ENCODE measurements at regions not wholly inside any gene's neighbourhood (a gene's known extent, or its start where the extent isn't known, plus 50 kb on each side); places are given as distances from the start of the nearest gene placed in this dataset.

- TF ChIP-seq ARNTL (CRISPR knock-in tag; IDR thresholded peaks at IDR 0.05; ENCODE audit: borderline replicate concordance, low read depth) (no peak), ZFP30 (CRISPR knock-in tag; IDR thresholded peaks at IDR 0.05) (no peak), PATZ1 (CRISPR knock-in tag; IDR thresholded peaks at IDR 0.05; ENCODE audit: borderline replicate concordance) (no peak), GLIS3 (CRISPR knock-in tag; IDR thresholded peaks at IDR 0.05) (no peak), OSR1 (CRISPR knock-in tag; IDR thresholded peaks at IDR 0.05) (no peak), ZFP3 (CRISPR knock-in tag; IDR thresholded peaks at IDR 0.05) (no peak), PPARA (CRISPR knock-in tag; IDR thresholded peaks at IDR 0.05; ENCODE audit: borderline replicate concordance) (no peak), ZNF565 (CRISPR knock-in tag; conservative IDR thresholded peaks at IDR 0.05; ENCODE audit: low read depth) (no peak), CREB5 (CRISPR knock-in tag; IDR thresholded peaks at IDR 0.05; ENCODE audit: low read depth) (no peak), POU6F1 (CRISPR knock-in tag; IDR thresholded peaks at IDR 0.05; ENCODE audit: borderline replicate concordance, low read depth) (no peak), BACH2 (CRISPR knock-in tag; IDR thresholded peaks at IDR 0.05; ENCODE audit: borderline replicate concordance) (no peak), ISL1 (CRISPR knock-in tag; IDR thresholded peaks at IDR 0.05) (no peak), TOX (CRISPR knock-in tag; IDR thresholded peaks at IDR 0.05; ENCODE audit: borderline replicate concordance) (no peak), ZNF8 (CRISPR knock-in tag; IDR thresholded peaks at IDR 0.05) (no peak)
Observed at GRCh38 chr2:228866044-228866443, 405.0 kb downstream of the PID1 start.

All from SK-N-SH treated with all-trans-retinoic acid at 6 μM for 48 hours (cell line).